Lower leg skin (tissue), 3 donors: ENCODE measurements at regions not wholly inside any gene's neighbourhood (a gene's known extent, or its start where the extent isn't known, plus 50 kb on each side); places are given as distances from the start of the nearest gene placed in this dataset.

Source experiments
- CTCF ChIP-seq, 3 donors: fragments of 450-650 bp; IDR thresholded peaks; one replicate each; pipeline ENCODE4 v1.5.1; 2016; ENCODE audit warnings: antibody characterized with exemption in 3 of 3, mild to moderate bottlenecking in 3 of 3, moderate library complexity in 2 of 3
- POLR2A ChIP-seq, 2 donors: fragments of 450-650 bp; IDR thresholded peaks; one replicate each; pipeline ENCODE4 v1.6.1; 2016 to 2017; ENCODE audit warnings: antibody characterized with exemption in 2 of 2, mild to moderate bottlenecking in 1 of 2, moderate library complexity in 1 of 2

GRCh38 chr18:34292594-34292993, 67.9 kb upstream of the NOL4 start:
- TF ChIP-seq CTCF (IDR thresholded peaks at IDR 0.05) (no peak), POLR2A (IDR thresholded peaks at IDR 0.05) (no peak)
